PC-9 (cell line): ENCODE measurements at regions not wholly inside any gene's neighbourhood (a gene's known extent, or its start where the extent isn't known, plus 50 kb on each side); places are given as distances from the start of the nearest gene placed in this dataset.

Experiments used
- BruUV-seq: library from RNA; stranded (reverse); fragments of 400-500 nt; replicated peaks from 2 replicates; lab custom pipeline; 2021; lab: Mats Ljungman, UMichigan
- CTCF ChIA-PET: fragments of 300-600 bp; sonication (Branson Sonifier 250); formaldehyde crosslinking; loops from one replicate; lab custom pipeline; 2022; ENCODE audit warnings: antibody characterized with exemption; lab: Charles Lee
- POLR2A ChIA-PET: fragments of 300-600 bp; sonication (Branson Sonifier 250); formaldehyde crosslinking; loops from one replicate; lab custom pipeline; 2022; ENCODE audit warnings: antibody characterized with exemption; ENCODE audit not compliant: unreplicated experiment; lab: Charles Lee
- DNase-seq, 2 experiments: peaks; one replicate each; pipeline versions ENCODE4 v3.0.0 to v3.0.0-alpha.2; 2015 to 2022; ENCODE audit warnings: mixed read lengths in 1 of 2
- H2AFZ ChIP-seq: fragments of 200-600 bp; sonication (generic); 2 replicates; pipeline ENCODE4 v1.8.1; 2017; ENCODE audit warnings: antibody characterized with exemption
- H3F3A ChIP-seq: fragments of 200-600 bp; sonication (generic); 2 replicates; pipeline ENCODE4 v1.8.1; 2017; ENCODE audit warnings: antibody characterized with exemption, mild to moderate bottlenecking, low read depth; ENCODE audit not compliant: insufficient read depth
- H3K27ac ChIP-seq: fragments of 200-600 bp; sonication (generic); 2 replicates; pipeline ENCODE4 v1.6.1; 2016; ENCODE audit warnings: mixed run types
- H3K27me3 ChIP-seq: fragments of 200-600 bp; sonication (generic); 2 replicates; pipeline ENCODE4 v1.6.1; 2016; ENCODE audit warnings: low read depth, mixed run types; ENCODE audit not compliant: insufficient read depth
- H3K36me3 ChIP-seq: fragments of 200-600 bp; sonication (generic); 2 replicates; pipeline ENCODE4 v1.6.1; 2016; ENCODE audit warnings: low read depth, mixed run types
- H3K4me1 ChIP-seq: fragments of 200-600 bp; sonication (generic); replicated peaks from 2 replicates; pipeline ENCODE4 v1.6.1; 2016; ENCODE audit warnings: mixed run types; ENCODE audit not compliant: insufficient read depth
- H3K4me2 ChIP-seq: fragments of 200-600 bp; sonication (generic); 2 replicates; pipeline ENCODE4 v1.6.1; 2017; ENCODE audit warnings: mixed run types
- H3K4me3 ChIP-seq: fragments of 200-600 bp; sonication (generic); 2 replicates; pipeline ENCODE4 v1.6.1; 2016; ENCODE audit warnings: mixed run types
- H3K79me2 ChIP-seq: fragments of 200-600 bp; sonication (generic); 2 replicates; pipeline ENCODE4 v1.6.1; 2017; ENCODE audit warnings: low read depth, mixed run types
- H3K9me2 ChIP-seq: fragments of 200-600 bp; sonication (generic); 2 replicates; pipeline ENCODE4 v1.8.1; 2017; ENCODE audit warnings: mild to moderate bottlenecking; ENCODE audit not compliant: insufficient read depth
- H3K9me3 ChIP-seq: fragments of 200-600 bp; sonication (generic); 2 replicates; pipeline ENCODE4 v1.8.1; 2016; ENCODE audit warnings: low read depth; ENCODE audit not compliant: insufficient read depth
- H4K20me1 ChIP-seq: fragments of 200-600 bp; sonication (generic); 2 replicates; pipeline ENCODE4 v1.8.1; 2017; ENCODE audit not compliant: insufficient read depth
- CTCF ChIP-seq: fragments of 200-600 bp; sonication (generic); conservative IDR thresholded peaks from 2 replicates; pipeline ENCODE4 v1.6.1; 2017; ENCODE audit warnings: mixed run types, antibody characterized with exemption, mild to moderate bottlenecking, moderate library complexity
- EZH2 ChIP-seq: fragments of 200-600 bp; sonication (generic); IDR thresholded peaks from 2 replicates; pipeline ENCODE4 v1.8.0; 2017; ENCODE audit warnings: antibody characterized with exemption, low read depth
- intact Hi-C: fragments of 100-400 bp; cut with micrococcal nuclease; formaldehyde crosslinking; loops from one replicate; pipeline ENCODE4 v1.10.0; 2022; ENCODE audit not compliant: unreplicated experiment

DNA sequence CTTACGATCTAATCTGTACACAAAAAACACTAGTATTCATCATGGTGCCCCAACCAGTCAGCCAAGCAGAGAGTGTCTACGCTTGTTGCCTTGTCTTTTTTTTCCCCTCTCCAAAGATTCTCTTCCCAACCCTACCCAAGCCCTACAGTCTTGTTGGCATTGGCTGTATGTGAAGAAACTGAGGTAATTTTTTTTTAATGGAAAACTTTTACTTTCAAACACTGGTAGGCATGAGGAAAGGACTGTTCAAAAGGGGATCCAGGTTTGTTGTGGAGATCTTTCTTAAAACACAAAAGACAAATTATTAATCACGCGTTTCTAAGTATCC is 89.2 kb upstream of the PRSS16 start:
- Histone ChIP-seq H3K4me3 (peak overlapping the region; percentile 72), H3K79me2 (no peaks in the 10 kb centered on the region), H3F3A (peaks cover 34% of the 10 kb centered on the region), H3K4me2 (peak overlapping the region; percentile 76), H3K9me2 (no peaks in the 10 kb centered on the region), H4K20me1 (no peaks in the 10 kb centered on the region), H3K9me3 (no peaks in the 10 kb centered on the region), H2AFZ (peak overlapping the region; percentile 84), H3K4me1 (0 out of 2 replicates have a peak, but pooled peaks cover 8% of the 10 kb centered on the region), H3K27me3 (no peaks in the 10 kb centered on the region), H3K27ac (peak overlapping the region; percentile 57; the same call in 1 of the 2 replicates), H3K36me3 (no peaks in the 10 kb centered on the region)
- DNase-seq = no peak
- ChIA-PET POLR2A (no interaction called here), CTCF (no interaction called here)
- TF ChIP-seq CTCF (no peak), EZH2 (no peak)
- intact Hi-C loops = no loop called here
- BruUV-seq = no TSS peak

DNA sequence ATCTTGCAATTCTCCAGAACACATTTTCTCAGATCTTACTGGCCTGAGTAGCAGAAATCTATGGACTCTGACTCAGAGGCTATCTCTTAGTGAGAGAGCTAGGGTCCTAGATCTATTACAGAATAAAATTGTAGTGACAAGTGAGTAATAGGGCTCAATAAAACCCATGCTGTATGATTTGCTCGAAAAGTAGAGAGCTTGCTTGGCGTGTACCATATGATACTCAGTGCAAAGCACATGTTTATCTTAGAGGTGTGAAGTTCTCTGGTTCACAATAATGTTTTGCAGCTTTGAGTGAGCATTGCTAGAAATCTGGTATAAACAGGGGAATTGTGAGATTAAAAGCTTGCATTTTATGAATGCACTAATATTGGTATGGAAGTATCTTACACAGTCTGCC is 87.8 kb upstream of the PRSS16 start:
- no peak overlapping the region for H3K4me2 ChIP-seq
- TF ChIP-seq EZH2 (no peak), CTCF (no peak)
- H3K27me3 ChIP-seq = no peaks in the 10 kb centered on the region
- H3K9me3 ChIP-seq = no peaks in the 10 kb centered on the region
- H3K36me3 ChIP-seq = no peaks in the 10 kb centered on the region
- no peak overlapping the region for H2AFZ ChIP-seq
- peaks cover 16% of the 10 kb centered on the region; the same call in 1 of the 2 replicates for H3K4me1 ChIP-seq
- H3K27ac ChIP-seq = no peak overlapping the region
- intact Hi-C loops = loop anchor here (5.0 to 10.0 kb wide), 2 partner anchors 1198 to 1525 kb away; no protein-coding TSS in a partner anchor
- H4K20me1 ChIP-seq = no peaks in the 10 kb centered on the region
- H3K4me3 ChIP-seq = no peak overlapping the region
- ChIA-PET POLR2A (interaction anchor here (0.6 to 1.0 kb wide), 2 partner anchors 136 to 651 kb away, joined by 5 to 6 read pairs; no protein-coding TSS in a partner anchor), CTCF (interaction anchor here (0.6 kb wide), 1 partner anchor 34 kb away, joined by 4 read pairs; no protein-coding TSS in a partner anchor)
- peaks cover 44% of the 10 kb centered on the region for H3F3A ChIP-seq
- BruUV-seq = no TSS peak
- H3K79me2 ChIP-seq = no peaks in the 10 kb centered on the region
- no peaks in the 10 kb centered on the region for H3K9me2 ChIP-seq
- DNase-seq = no peak

DNA sequence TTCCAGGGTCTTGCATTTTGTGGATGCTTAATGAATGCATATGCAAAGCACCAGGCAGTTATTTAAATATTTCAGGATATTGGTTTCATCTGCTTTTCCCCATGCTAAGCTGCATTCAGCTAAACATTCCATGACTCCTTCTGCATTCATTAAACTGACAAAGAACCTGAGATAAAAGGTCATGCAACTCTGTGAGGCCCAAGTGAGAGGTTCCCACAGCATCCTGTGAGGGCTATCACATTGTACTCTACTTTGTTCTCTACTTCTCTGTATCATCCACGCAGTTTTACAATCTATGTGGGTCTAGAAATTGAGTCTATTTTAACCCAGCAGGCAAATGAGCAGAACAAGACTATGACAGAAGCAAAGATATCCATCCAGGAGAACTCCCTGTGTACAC is 86.4 kb upstream of the PRSS16 start:
- H4K20me1 ChIP-seq = no peaks in the 10 kb centered on the region
- POLR2A ChIA-PET = interaction anchor here (0.6 kb wide), 1 partner anchor 247 kb away, joined by 3 read pairs; no protein-coding TSS in a partner anchor
- CTCF ChIA-PET = interaction anchor here (0.8 kb wide), 1 partner anchor 591 kb away, joined by 3 read pairs; no protein-coding TSS in a partner anchor
- peaks cover 44% of the 10 kb centered on the region for H3F3A ChIP-seq
- no peaks in the 10 kb centered on the region for H3K79me2 ChIP-seq
- H3K27ac ChIP-seq = no peak overlapping the region
- H3K4me1 ChIP-seq = peaks cover 16% of the 10 kb centered on the region; the same call in 1 of the 2 replicates
- H3K4me3 ChIP-seq = no peak overlapping the region
- BruUV-seq = no TSS peak
- TF ChIP-seq EZH2 = no peak
- no peak for TF ChIP-seq CTCF
- no peak for DNase-seq
- H3K36me3 ChIP-seq = no peaks in the 10 kb centered on the region
- H3K9me3 ChIP-seq = no peaks in the 10 kb centered on the region
- H2AFZ ChIP-seq = no peak overlapping the region
- no peak overlapping the region for H3K4me2 ChIP-seq
- no peaks in the 10 kb centered on the region for H3K27me3 ChIP-seq
- H3K9me2 ChIP-seq = no peaks in the 10 kb centered on the region
- intact Hi-C loops = loop anchor here (5.0 to 10.0 kb wide), 2 partner anchors 1196 to 1524 kb away; no protein-coding TSS in a partner anchor
